H9 (cell line): ENCODE measurements at regions not wholly inside any gene's neighbourhood (a gene's known extent, or its start where the extent isn't known, plus 50 kb on each side); places are given as distances from the start of the nearest gene placed in this dataset.

Experiments used
- DNase-seq: peaks from one replicate; pipeline ENCODE4 v3.0.0-alpha.2; 2017
- H2AFZ ChIP-seq: one replicate; pipeline ENCODE4 v1.6.1; 2013; ENCODE audit warnings: mild to moderate bottlenecking, low read length, control low read depth, moderate library complexity
- H2AK5ac ChIP-seq: 2 replicates; pipeline ENCODE4 v1.6.1; 2013; ENCODE audit warnings: low read length, control low read depth, mixed read lengths; ENCODE audit not compliant: insufficient read length
- H2BK120ac ChIP-seq: one replicate; pipeline ENCODE4 v1.6.1; 2013; ENCODE audit warnings: low read depth, mild to moderate bottlenecking, low read length, control low read depth, inconsistent platforms; ENCODE audit not compliant: poor library complexity, severe bottlenecking
- H2BK12ac ChIP-seq: 2 replicates; pipeline ENCODE4 v1.6.1; 2013; ENCODE audit warnings: low read length, control low read depth, mixed read lengths, low read depth; ENCODE audit not compliant: insufficient read length
- H2BK15ac ChIP-seq: 2 replicates; pipeline ENCODE4 v1.6.1; 2013; ENCODE audit warnings: low read depth, low read length, control low read depth
- H2BK20ac ChIP-seq: one replicate; pipeline ENCODE4 v1.6.1; 2013; ENCODE audit warnings: low read depth, mild to moderate bottlenecking, low read length, control low read depth, inconsistent platforms; ENCODE audit not compliant: poor library complexity, severe bottlenecking
- H2BK5ac ChIP-seq: 2 replicates; pipeline ENCODE4 v1.6.1; 2013; ENCODE audit warnings: low read length, control low read depth, mixed read lengths; ENCODE audit not compliant: insufficient read length
- H3K14ac ChIP-seq: 2 replicates; pipeline ENCODE4 v1.6.1; 2013; ENCODE audit warnings: low read length, control low read depth; ENCODE audit not compliant: insufficient read depth
- H3K18ac ChIP-seq: 2 replicates; pipeline ENCODE4 v1.6.1; 2013; ENCODE audit warnings: low read depth, mild to moderate bottlenecking, mixed read lengths, low read length, control low read depth; ENCODE audit not compliant: insufficient read length
- H3K23ac ChIP-seq: 2 replicates; pipeline ENCODE4 v1.6.1; 2013; ENCODE audit warnings: low read length, control low read depth, mixed read lengths, low read depth; ENCODE audit not compliant: insufficient read length
- H3K23me2 ChIP-seq: 2 replicates; pipeline ENCODE4 v1.6.1; 2013; ENCODE audit warnings: low read depth, mild to moderate bottlenecking, mixed read lengths, low read length, control low read depth; ENCODE audit not compliant: insufficient read length, poor library complexity, severe bottlenecking
- H3K27ac ChIP-seq: 2 replicates; pipeline ENCODE4 v1.5.1; 2013; ENCODE audit warnings: low read length, control low read depth, mixed read lengths, low read depth; ENCODE audit not compliant: insufficient read length
- H3K27me3 ChIP-seq: 2 replicates; pipeline ENCODE4 v1.6.1; 2013; ENCODE audit warnings: low read length, control low read depth, inconsistent platforms; ENCODE audit not compliant: insufficient read depth
- H3K4ac ChIP-seq: 2 replicates; pipeline ENCODE4 v1.6.1; 2013; ENCODE audit warnings: low read depth, mild to moderate bottlenecking, control low read depth, inconsistent platforms, low read length, moderate library complexity
- H3K4me1 ChIP-seq: 2 replicates; pipeline ENCODE4 v1.6.1; 2013; ENCODE audit warnings: low read length, control low read depth, inconsistent platforms; ENCODE audit not compliant: insufficient read depth
- H3K4me2 ChIP-seq: 2 replicates; pipeline ENCODE4 v1.6.1; 2013; ENCODE audit warnings: low read length, control low read depth, mixed read lengths; ENCODE audit not compliant: insufficient read length, insufficient read depth
- H3K56ac ChIP-seq: 2 replicates; pipeline ENCODE4 v1.6.1; 2013; ENCODE audit warnings: low read depth, mild to moderate bottlenecking, mixed read lengths, low read length, control low read depth; ENCODE audit not compliant: insufficient read length
- H3K79me1 ChIP-seq: 2 replicates; pipeline ENCODE4 v1.6.1; 2013; ENCODE audit warnings: low read depth, mild to moderate bottlenecking, moderate library complexity, low read length, control low read depth, inconsistent platforms; ENCODE audit not compliant: insufficient read depth, poor library complexity, severe bottlenecking
- H3K79me2 ChIP-seq: 2 replicates; pipeline ENCODE4 v1.6.1; 2013; ENCODE audit warnings: low read length, control low read depth, inconsistent platforms; ENCODE audit not compliant: insufficient read depth
- H3K9ac ChIP-seq: 2 replicates; pipeline ENCODE4 v1.6.1; 2013; ENCODE audit warnings: low read length, control low read depth, mixed read lengths; ENCODE audit not compliant: insufficient read length; ENCODE audit errors: extremely low read depth
- H3K9me3 ChIP-seq: one replicate; pipeline ENCODE4 v1.6.1; 2013; ENCODE audit warnings: low read depth, low read length, inconsistent platforms; ENCODE audit not compliant: control insufficient read depth
- H3T11ph ChIP-seq: one replicate; pipeline ENCODE4 v1.6.1; 2013; ENCODE audit warnings: mild to moderate bottlenecking, low read length, control low read depth, inconsistent platforms
- H4K20me1 ChIP-seq: one replicate; pipeline ENCODE4 v1.6.1; 2013; ENCODE audit not compliant: control insufficient read depth, insufficient read length, insufficient read depth
- H4K5ac ChIP-seq: 2 replicates; pipeline ENCODE4 v1.6.1; 2013; ENCODE audit warnings: low read depth, mild to moderate bottlenecking, mixed read lengths, low read length, control low read depth; ENCODE audit not compliant: insufficient read length
- H4K8ac ChIP-seq: replicated peaks from 2 replicates; pipeline ENCODE4 v1.6.1; 2013; ENCODE audit warnings: low read length, control low read depth, mixed read lengths, low read depth; ENCODE audit not compliant: insufficient read length
- H4K91ac ChIP-seq: 2 replicates; pipeline ENCODE4 v1.6.1; 2013; ENCODE audit warnings: low read depth, mild to moderate bottlenecking, moderate library complexity, mixed read lengths, low read length, control low read depth; ENCODE audit not compliant: insufficient read length
- H3K27ac Mint-ChIP-seq, 3 experiments: 2 replicates in 2 of 3; 3 replicates in 1 of 3; pipeline ENCODE4 v1.8.0; 2020 to 2021; ENCODE audit warnings: mixed read lengths in 3 of 3, mild to moderate bottlenecking in 1 of 3, moderate library complexity in 1 of 3
- H3K27me3 Mint-ChIP-seq: 2 replicates; pipeline ENCODE4 v1.8.0; 2021; ENCODE audit warnings: low read depth, mild to moderate bottlenecking, moderate library complexity, mixed read lengths
- H3K36me3 Mint-ChIP-seq, 3 experiments: 2 replicates in 2 of 3; 3 replicates in 1 of 3; pipeline ENCODE4 v1.8.0; 2020 to 2021; ENCODE audit warnings: low read depth in 3 of 3, mixed read lengths in 3 of 3; ENCODE audit not compliant: insufficient read depth in 1 of 3
- H3K4me1 Mint-ChIP-seq, 2 experiments: 2 replicates each; pipeline ENCODE4 v1.8.0; 2020; ENCODE audit warnings: mixed read lengths in 2 of 2
- H3K4me3 Mint-ChIP-seq, 2 experiments: 2 replicates in 1 of 2; 3 replicates in 1 of 2; pipeline ENCODE4 v1.8.0; 2020 to 2021; ENCODE audit warnings: mild to moderate bottlenecking in 2 of 2, mixed read lengths in 2 of 2, moderate library complexity in 1 of 2
- H3K9me3 Mint-ChIP-seq, 2 experiments: 2 replicates in 1 of 2; 3 replicates in 1 of 2; pipeline ENCODE4 v1.8.0; 2020; ENCODE audit warnings: mild to moderate bottlenecking in 2 of 2, mixed read lengths in 2 of 2, moderate library complexity in 1 of 2
- CTCF ChIP-seq: fragments of 200-600 bp; sonication (generic); conservative IDR thresholded peaks from 3 replicates; pipeline ENCODE4 v1.8.0; 2021; ENCODE audit warnings: antibody characterized with exemption, mild to moderate bottlenecking
- WGBS: extraction: QIAGEN DNeasy Blood & Tissue Kit; methylation state at CpG from one replicate; pipeline ENCODE4 v1.1.7; 2013; ENCODE audit warnings: missing lambda C conversion rate, low lambda C conversion rate, mixed read lengths; ENCODE audit not compliant: insufficient read length; ENCODE audit errors: extremely low coverage; 5-methylcytosine and 5-hydroxymethylcytosine counted together

- H3K27me3 Mint-ChIP-seq, result no peaks in the 10 kb centered on the region
- no peak overlapping the region for H4K91ac ChIP-seq
Measured at GRCh38 chr17:52678211-52678610, 519.7 kb upstream of the CA10 start.

More at GRCh38 chr17:52678211-52678610, 519.7 kb upstream of the CA10 start:
- H4K5ac ChIP-seq, result no peak overlapping the region
- H2BK20ac ChIP-seq, result no peak overlapping the region
- WGBS, result no CpG with 5 or more reads among the region's 1 CpG
- no peak overlapping the region for H3K23ac ChIP-seq
- Mint-ChIP-seq H3K36me3 (peaks cover 0 to 10% (median 6%) of the 10 kb centered on the region in 3 experiments; a peak in 3 of 7 replicates), H3K9me3 (peaks cover 14 to 21% of the 10 kb centered on the region in 2 experiments), H3K27ac (no peak overlapping the region; a peak in 1 of 7 replicates), H3K4me3 (no peak overlapping the region), H3K4me1 (peaks cover 4% of the 10 kb centered on the region in 2 experiments)
- no peak for TF ChIP-seq CTCF
- no peak for DNase-seq
- no peak overlapping the region for H3K27ac ChIP-seq
- H4K20me1 ChIP-seq, result no peaks in the 10 kb centered on the region
- H4K8ac ChIP-seq, result no peak overlapping the region
- no peaks in the 10 kb centered on the region for H3K27me3 ChIP-seq
- H3T11ph ChIP-seq, result no peak overlapping the region
- no peak overlapping the region for H2AK5ac ChIP-seq
- no peak overlapping the region for H2BK12ac ChIP-seq
- no peak overlapping the region for H2BK120ac ChIP-seq
- no peak overlapping the region for H3K4me2 ChIP-seq
- no peak overlapping the region for H3K18ac ChIP-seq
- no peak overlapping the region for H3K9ac ChIP-seq
- H3K79me1 ChIP-seq, result no peaks in the 10 kb centered on the region
- no peaks in the 10 kb centered on the region for H3K23me2 ChIP-seq
- H3K56ac ChIP-seq, result no peak overlapping the region
- H2BK15ac ChIP-seq, result no peak overlapping the region
- no peak overlapping the region for H3K14ac ChIP-seq
- no peak overlapping the region for H2BK5ac ChIP-seq
- H3K4ac ChIP-seq, result no peak overlapping the region
- no peaks in the 10 kb centered on the region for H3K4me1 ChIP-seq
- H2AFZ ChIP-seq, result no peak overlapping the region
- H3K79me2 ChIP-seq, result no peaks in the 10 kb centered on the region
- no peaks in the 10 kb centered on the region for H3K9me3 ChIP-seq
